Upper lobe of left lung (tissue), 6 donors: ENCODE measurements at regions not wholly inside any gene's neighbourhood (a gene's known extent, or its start where the extent isn't known, plus 50 kb on each side); places are given as distances from the start of the nearest gene placed in this dataset.

ENCODE experiments used
- ATAC-seq, 2 donors: fragments of 200-7000 bp; cut with Tn5 transposase; one replicate each; pipeline ENCODE4 v1.9.1; 2022; ENCODE audit warnings: mild to moderate bottlenecking in 2 of 2, moderate library complexity in 2 of 2; ENCODE audit not compliant: low FRiP score in 2 of 2
- DNase-seq, 2 donors: peaks; one replicate each; pipeline ENCODE4 v3.0.0-alpha.2; 2019 to 2020
- H3K27ac ChIP-seq, 4 donors: fragments of 200-600 bp; sonication (generic); one replicate each; pipeline ENCODE4 v1.5.1; 2016 to 2019
- H3K27me3 ChIP-seq, 4 donors: fragments of 200-600 bp; sonication (generic); one replicate each; pipeline ENCODE4 v1.5.1; 2017 to 2019
- H3K36me3 ChIP-seq, 4 donors: fragments of 200-600 bp; sonication (generic); one replicate each; pipeline ENCODE4 v1.5.1; 2016 to 2019
- H3K4me1 ChIP-seq, 4 donors: fragments of 200-600 bp; sonication (generic); one replicate each; pipeline ENCODE4 v1.5.1; 2018 to 2019
- H3K4me3 ChIP-seq, 4 donors: fragments of 200-600 bp; sonication (generic); one replicate each; pipeline ENCODE4 v1.5.1; 2017 to 2019; ENCODE audit warnings: mild to moderate bottlenecking in 2 of 4, moderate library complexity in 1 of 4
- H3K9me3 ChIP-seq, 4 donors: fragments of 200-600 bp; sonication (generic); one replicate each; pipeline ENCODE4 v1.5.1; 2018 to 2019
- EP300 ChIP-seq, 4 donors: sonication (generic); formaldehyde crosslinking; IDR thresholded peaks; one replicate each; pipeline ENCODE4 v1.5.1; 2017; ENCODE audit warnings: antibody characterized with exemption in 4 of 4, control low read depth in 2 of 4
- POLR2A ChIP-seq, 4 donors: fragments of 450-650 bp; IDR thresholded peaks; one replicate each; pipeline ENCODE4 v1.5.1; 2016 to 2017; ENCODE audit warnings: antibody characterized with exemption in 4 of 4, mild to moderate bottlenecking in 2 of 4
- POLR2AphosphoS5 ChIP-seq, 2 donors: sonication (generic); formaldehyde crosslinking; IDR thresholded peaks; one replicate each; pipeline ENCODE4 v1.5.1; 2017; ENCODE audit warnings: antibody characterized with exemption in 2 of 2
- WGBS, 2 donors: methylation state at CpG; one replicate each; pipeline ENCODE4 v1.1.5; 2017 to 2018; 5-methylcytosine and 5-hydroxymethylcytosine counted together
- TF ChIP-seq, protein P1 (sequence below), 6 experiments: fragments of 450-650 bp in 4 of 6; fragments of 200-600 bp in 2 of 6; sonication (generic) in 2 of 6; IDR thresholded peaks; one replicate each; pipeline ENCODE4 v1.5.1; 2016 to 2019; ENCODE audit warnings: antibody characterized with exemption in 6 of 6
- donor health status: DM: no; HTN: no; CAD: no; lungs with moderate emphysema.
- donor health status: DM: no; HTN: yes; CAD: no; lungs with severe emphysema.

DNA sequence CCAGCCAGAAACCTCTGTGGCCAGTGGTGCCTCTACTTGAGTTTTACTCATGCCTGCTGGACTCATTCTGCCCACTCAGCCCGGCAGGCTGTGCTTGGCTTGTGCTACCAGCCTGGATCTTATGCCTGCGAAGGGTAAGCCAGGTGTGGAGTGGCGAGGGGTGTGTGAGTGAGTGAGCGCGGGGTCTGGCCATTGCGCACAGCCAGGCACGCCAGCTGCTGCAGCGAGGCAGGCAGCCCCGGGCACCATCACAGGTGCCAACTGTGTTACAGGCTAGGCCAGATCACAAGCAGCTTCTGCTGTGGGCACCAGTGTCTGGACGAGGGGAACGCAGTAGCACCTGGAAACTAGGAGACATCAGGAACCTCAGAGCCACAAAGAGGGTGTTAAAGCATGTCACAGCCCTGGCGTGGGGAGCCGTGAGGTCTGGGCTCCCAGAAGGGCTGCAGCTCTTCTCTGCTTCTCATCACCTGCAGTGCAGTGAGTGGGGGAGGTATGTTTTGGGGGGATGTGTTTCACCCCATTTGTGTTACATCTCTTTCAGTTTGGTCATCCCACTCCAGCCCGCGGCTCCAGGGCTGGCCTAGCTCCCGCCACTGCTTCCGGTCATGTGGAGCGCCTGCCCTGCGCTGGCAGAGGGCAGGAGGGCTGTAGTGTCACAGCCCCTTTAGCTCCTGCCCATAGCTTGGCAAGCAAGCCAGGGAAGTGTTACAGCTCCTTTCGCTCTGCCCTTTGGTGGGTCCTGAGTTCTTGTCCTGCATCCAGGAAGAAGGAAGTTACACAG lies 379.7 kb upstream of the IMPG1 start:
- Histone ChIP-seq H3K4me1 (no peaks in the 10 kb centered on the region), H3K36me3 (no peaks in the 10 kb centered on the region), H3K9me3 (peaks cover 0 to 7% (median 0%) of the 10 kb centered on the region in 4 donors), H3K27ac (no peak overlapping the region), H3K27me3 (no peaks in the 10 kb centered on the region), H3K4me3 (no peak overlapping the region)
- TF ChIP-seq POLR2A (IDR thresholded peaks at IDR 0.05): no peak
- TF ChIP-seq, protein P1, sequence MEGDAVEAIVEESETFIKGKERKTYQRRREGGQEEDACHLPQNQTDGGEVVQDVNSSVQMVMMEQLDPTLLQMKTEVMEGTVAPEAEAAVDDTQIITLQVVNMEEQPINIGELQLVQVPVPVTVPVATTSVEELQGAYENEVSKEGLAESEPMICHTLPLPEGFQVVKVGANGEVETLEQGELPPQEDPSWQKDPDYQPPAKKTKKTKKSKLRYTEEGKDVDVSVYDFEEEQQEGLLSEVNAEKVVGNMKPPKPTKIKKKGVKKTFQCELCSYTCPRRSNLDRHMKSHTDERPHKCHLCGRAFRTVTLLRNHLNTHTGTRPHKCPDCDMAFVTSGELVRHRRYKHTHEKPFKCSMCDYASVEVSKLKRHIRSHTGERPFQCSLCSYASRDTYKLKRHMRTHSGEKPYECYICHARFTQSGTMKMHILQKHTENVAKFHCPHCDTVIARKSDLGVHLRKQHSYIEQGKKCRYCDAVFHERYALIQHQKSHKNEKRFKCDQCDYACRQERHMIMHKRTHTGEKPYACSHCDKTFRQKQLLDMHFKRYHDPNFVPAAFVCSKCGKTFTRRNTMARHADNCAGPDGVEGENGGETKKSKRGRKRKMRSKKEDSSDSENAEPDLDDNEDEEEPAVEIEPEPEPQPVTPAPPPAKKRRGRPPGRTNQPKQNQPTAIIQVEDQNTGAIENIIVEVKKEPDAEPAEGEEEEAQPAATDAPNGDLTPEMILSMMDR (IDR thresholded peaks at IDR 0.05): no peak
- no peak for TF ChIP-seq POLR2AphosphoS5 (IDR thresholded peaks at IDR 0.05)
- 84 to 90% methylated on average over 11 to 20 of the region's 20 CpGs for WGBS, 2 donors
- ATAC-seq (peak; percentile 32 to 51), DNase-seq (peak in 1 of 2 donors; percentile 45)

DNA sequence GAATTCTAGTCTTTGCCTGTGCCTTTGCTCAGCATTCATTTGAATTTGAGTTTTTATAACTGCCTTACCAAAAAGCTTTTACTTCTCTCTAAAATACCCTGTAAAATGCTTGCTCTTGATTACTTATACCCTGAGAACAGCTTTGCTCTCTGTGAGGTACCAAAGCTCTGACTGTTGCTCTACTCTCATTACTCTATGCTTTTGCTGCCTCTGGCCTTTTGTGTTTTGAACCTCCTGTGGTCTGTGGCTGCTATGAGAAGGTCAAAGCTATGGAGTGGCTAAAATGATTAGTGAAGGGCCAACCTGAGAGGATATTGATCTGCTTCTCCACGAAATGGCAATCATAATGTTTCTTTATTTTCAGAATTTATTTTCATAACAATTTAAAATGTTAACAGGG lies 375.6 kb upstream of the IMPG1 start:
- DNase-seq (no peak), ATAC-seq (no peak)
- 44 to 56% methylated on average over 1 of the region's 1 CpG for WGBS, 2 donors
- Histone ChIP-seq H3K27me3 (no peaks in the 10 kb centered on the region), H3K4me3 (no peak overlapping the region), H3K36me3 (no peaks in the 10 kb centered on the region), H3K27ac (no peak overlapping the region), H3K9me3 (peaks cover 0 to 7% (median 0%) of the 10 kb centered on the region in 4 donors), H3K4me1 (no peaks in the 10 kb centered on the region)
- TF ChIP-seq EP300 (IDR thresholded peaks at IDR 0.05) (no peak), POLR2A (IDR thresholded peaks at IDR 0.05) (no peak), POLR2AphosphoS5 (IDR thresholded peaks at IDR 0.05) (no peak)
- TF ChIP-seq, protein P1 (IDR thresholded peaks at IDR 0.05): no peak

DNA sequence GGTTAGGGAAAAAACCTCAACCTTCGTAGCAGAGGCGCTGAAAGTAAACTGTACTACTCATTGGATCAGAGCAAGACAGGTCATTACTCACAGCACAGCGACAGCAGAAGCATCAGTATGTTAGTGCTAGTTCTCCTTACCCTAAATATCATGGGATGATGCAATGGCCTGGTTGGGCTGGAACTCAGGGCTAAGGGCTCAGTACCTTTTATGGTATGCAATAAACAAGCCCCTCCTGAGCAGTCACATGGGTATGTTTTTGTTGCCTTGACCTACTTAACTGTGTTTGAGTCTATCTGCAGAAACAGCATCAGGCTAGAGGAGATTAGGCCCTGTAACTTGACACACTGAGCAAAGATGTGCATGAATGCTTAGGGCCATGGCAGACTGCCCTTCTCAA lies 369.4 kb upstream of the IMPG1 start:
- Histone ChIP-seq H3K4me1 (no peaks in the 10 kb centered on the region), H3K27ac (no peak overlapping the region), H3K27me3 (no peaks in the 10 kb centered on the region), H3K4me3 (no peak overlapping the region), H3K9me3 (no peaks in the 10 kb centered on the region), H3K36me3 (no peaks in the 10 kb centered on the region)
- no peak for ATAC-seq
- DNase-seq: no peak
- TF ChIP-seq, protein P1 (IDR thresholded peaks at IDR 0.05): no peak
- TF ChIP-seq POLR2A (IDR thresholded peaks at IDR 0.05) (no peak), EP300 (IDR thresholded peaks at IDR 0.05) (no peak), POLR2AphosphoS5 (IDR thresholded peaks at IDR 0.05) (no peak)
- 60 to 67% methylated on average over 3 of the region's 3 CpGs for WGBS, 2 donors

DNA sequence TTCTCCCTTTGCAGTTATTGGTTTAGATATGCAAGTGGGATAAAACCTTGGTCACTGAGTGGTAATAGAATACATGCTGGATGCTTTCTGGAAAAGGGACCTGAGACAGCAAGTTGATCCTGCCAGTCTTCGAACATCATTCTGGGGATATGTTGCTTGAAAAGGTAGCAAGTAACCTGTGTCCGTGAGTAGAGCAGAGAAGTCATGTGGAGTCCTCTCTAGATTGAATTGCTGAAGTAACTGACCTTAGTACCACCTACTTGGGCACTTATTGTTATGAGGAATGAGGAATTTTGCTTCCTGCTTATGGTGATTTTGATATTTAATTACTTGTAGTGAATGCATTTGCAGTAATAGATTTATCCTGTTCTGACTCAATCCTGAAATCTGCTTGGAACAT lies 367.3 kb upstream of the IMPG1 start:
- H3K4me3 ChIP-seq: no peak overlapping the region
- ATAC-seq (no peak), DNase-seq (no peak)
- H3K9me3 ChIP-seq: no peaks in the 10 kb centered on the region
- H3K36me3 ChIP-seq: no peaks in the 10 kb centered on the region
- H3K4me1 ChIP-seq: no peaks in the 10 kb centered on the region
- TF ChIP-seq, protein P1 (IDR thresholded peaks at IDR 0.05): no peak
- TF ChIP-seq POLR2AphosphoS5 (IDR thresholded peaks at IDR 0.05): no peak
- H3K27me3 ChIP-seq: no peaks in the 10 kb centered on the region
- no peak overlapping the region for H3K27ac ChIP-seq
- 75 to 89% methylated on average over 2 of the region's 2 CpGs for WGBS, 2 donors

DNA sequence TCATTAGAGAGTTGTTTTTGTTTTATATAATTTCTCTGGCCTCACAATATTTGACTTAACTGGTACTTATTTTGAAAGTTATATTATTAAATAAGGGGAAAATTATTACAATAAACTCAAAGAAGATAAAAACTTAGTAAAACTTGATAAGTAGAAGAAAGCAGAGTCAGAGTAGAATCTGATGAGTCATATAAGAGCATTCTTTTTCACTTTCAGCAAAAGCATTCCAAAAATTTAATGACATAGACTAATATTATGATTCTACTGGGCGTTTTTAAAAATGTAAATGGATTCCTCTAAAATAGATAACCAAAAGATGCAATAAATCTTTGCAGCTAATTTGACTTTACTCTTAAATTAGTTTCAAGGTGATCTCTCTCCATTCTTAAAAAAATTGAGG lies 366.3 kb upstream of the IMPG1 start:
- Histone ChIP-seq H3K36me3 (no peaks in the 10 kb centered on the region), H3K9me3 (no peaks in the 10 kb centered on the region), H3K27me3 (no peaks in the 10 kb centered on the region), H3K4me1 (no peaks in the 10 kb centered on the region), H3K4me3 (no peak overlapping the region), H3K27ac (no peak overlapping the region)
- no peak for TF ChIP-seq POLR2AphosphoS5 (IDR thresholded peaks at IDR 0.05)
- no peak for TF ChIP-seq POLR2A (IDR thresholded peaks at IDR 0.05)
- TF ChIP-seq, protein P1 (IDR thresholded peaks at IDR 0.05): no peak
- no peak for TF ChIP-seq EP300 (IDR thresholded peaks at IDR 0.05)
- WGBS, 2 donors: 46 to 59% methylated on average over 1 of the region's 1 CpG
- DNase-seq (no peak), ATAC-seq (no peak)
